ENCODE measurements at regions not wholly inside any gene's neighbourhood (a gene's known extent, or its start where the extent isn't known, plus 50 kb on each side); places are given as distances from the start of the nearest gene placed in this dataset.

DNA sequence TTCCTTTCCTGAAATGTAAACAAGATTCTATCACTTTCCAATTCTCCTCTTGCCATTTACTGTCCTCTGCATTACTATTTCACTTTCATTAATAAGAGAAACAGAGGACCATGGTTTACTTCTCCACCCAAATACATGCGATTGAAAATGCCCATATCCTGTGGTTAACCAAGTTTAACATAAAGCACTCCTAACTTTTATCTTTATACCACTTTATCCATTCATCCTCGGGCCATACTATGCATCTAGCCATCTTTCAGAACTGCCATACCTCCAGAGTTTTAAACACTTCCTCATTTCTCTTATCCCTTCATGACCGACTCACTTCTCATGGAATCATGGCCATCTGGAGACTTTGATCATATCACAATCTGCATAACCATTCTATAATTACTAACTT, 1182.3 kb downstream of the CNTNAP5 start:
- TF ChIP-seq CTBP1 (IDR thresholded peaks at IDR 0.05; ENCODE audit: borderline replicate concordance) (no peak), SP1 (IDR thresholded peaks at IDR 0.05) (no peak), ZNF384 (IDR thresholded peaks at IDR 0.05) (no peak), HDGF (IDR thresholded peaks at IDR 0.05; ENCODE audit: borderline replicate concordance) (no peak), FOXA1 (IDR thresholded peaks at IDR 0.05) (no peak), SUZ12 (IDR thresholded peaks at IDR 0.05) (no peak)
- TF ChIP-seq, protein P1, sequence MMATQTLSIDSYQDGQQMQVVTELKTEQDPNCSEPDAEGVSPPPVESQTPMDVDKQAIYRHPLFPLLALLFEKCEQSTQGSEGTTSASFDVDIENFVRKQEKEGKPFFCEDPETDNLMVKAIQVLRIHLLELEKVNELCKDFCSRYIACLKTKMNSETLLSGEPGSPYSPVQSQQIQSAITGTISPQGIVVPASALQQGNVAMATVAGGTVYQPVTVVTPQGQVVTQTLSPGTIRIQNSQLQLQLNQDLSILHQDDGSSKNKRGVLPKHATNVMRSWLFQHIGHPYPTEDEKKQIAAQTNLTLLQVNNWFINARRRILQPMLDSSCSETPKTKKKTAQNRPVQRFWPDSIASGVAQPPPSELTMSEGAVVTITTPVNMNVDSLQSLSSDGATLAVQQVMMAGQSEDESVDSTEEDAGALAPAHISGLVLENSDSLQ (IDR thresholded peaks at IDR 0.05) = no peak

Measured in HEK293T (cell line).